ENCODE measurements at regions not wholly inside any gene's neighbourhood (a gene's known extent, or its start where the extent isn't known, plus 50 kb on each side); places are given as distances from the start of the nearest gene placed in this dataset.
"Not testable (repeated sequence)": the region's sequence is repeated elsewhere in the genome, so short reads cannot be mapped to it uniquely, and the experiment has no call there.

GRCh38 chr14:43043850-43044249 is 1437.2 kb downstream of the LRFN5 start:
- no peak overlapping the region for H3K27ac ChIP-seq
- no peak overlapping the region for H3K4me3 ChIP-seq

- no peak overlapping the region for H3K27ac ChIP-seq
- no peak overlapping the region for H3K4me3 ChIP-seq
Measured at GRCh38 chr14:43042408-43042807, 1435.7 kb downstream of the LRFN5 start.

DNA sequence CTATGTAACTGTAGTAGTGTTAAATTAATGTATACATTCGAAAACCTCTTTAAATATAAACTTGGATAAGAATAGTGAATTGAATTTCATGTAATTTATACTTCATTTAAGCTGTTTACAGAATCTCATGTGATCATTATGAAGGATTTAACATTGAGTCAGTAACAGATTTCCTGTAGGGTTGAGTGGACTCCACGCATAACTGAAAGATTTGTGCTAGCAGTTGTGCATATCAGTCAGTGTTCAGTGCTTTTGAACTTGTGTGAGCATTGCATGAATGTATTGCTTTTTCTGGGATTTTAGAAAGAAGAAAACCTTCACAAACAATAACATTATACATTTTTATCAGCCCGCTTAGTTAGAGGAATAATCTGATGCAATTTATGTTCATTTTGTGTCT is 1435.3 kb downstream of the LRFN5 start:
- Histone ChIP-seq H3K27ac (no peak overlapping the region), H3K4me3 (no peak overlapping the region)

DNA sequence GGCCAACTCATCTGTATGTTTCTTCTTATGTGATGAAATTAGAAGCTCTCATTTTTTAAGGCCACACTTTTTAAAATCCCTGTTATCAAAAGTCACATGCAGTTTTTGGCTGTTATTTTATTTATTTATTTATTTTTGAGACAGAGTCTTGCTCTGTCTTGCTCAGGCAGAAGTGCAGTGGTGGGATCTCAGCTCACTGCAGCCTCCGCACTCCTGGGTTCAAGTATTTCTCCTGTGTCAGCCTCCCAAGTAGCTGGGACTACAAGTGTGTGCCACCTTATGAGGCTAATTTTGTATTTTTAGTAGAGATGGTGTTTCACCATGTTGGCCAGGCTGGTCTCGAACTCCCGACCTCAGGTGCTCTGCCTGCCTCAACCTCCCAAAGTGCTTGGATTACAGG is 1434.5 kb downstream of the LRFN5 start:
- no peak overlapping the region for H3K27ac ChIP-seq
- no peak overlapping the region for H3K4me3 ChIP-seq

- no peak overlapping the region for H3K4me3 ChIP-seq
- H3K27ac ChIP-seq, result no peak overlapping the region
Measured at GRCh38 chr14:43039881-43040280, 1433.2 kb downstream of the LRFN5 start.

DNA sequence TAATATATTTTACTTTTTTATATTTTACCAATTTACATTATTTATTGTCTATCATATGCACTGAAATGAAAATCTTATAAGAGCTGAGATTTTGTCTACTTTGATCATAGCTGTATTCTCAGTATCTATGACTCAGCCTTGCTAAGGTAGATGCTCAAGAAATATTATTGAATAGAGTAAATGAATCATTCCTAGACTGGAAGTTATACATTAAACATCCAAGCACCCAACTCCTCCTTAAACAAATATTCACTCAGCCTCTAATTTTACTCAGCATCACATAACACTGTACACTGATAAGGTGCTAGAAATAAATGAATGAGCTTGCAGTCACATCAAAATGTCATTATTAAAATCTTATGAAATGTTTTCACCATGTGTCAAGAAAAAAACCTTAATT is 1424.9 kb downstream of the LRFN5 start:
- no peak overlapping the region for H3K4me3 ChIP-seq
- no peak overlapping the region for H3K27ac ChIP-seq

- no peak overlapping the region for H3K27ac ChIP-seq
- H3K4me3 ChIP-seq, result no peak overlapping the region
Measured at GRCh38 chr14:43022094-43022800, 1415.6 kb downstream of the LRFN5 start.

GRCh38 chr14:43019826-43020225 is 1413.2 kb downstream of the LRFN5 start:
- no peak overlapping the region for H3K27ac ChIP-seq
- H3K4me3 ChIP-seq, result no peak overlapping the region

- no peak overlapping the region for H3K4me3 ChIP-seq
- H3K27ac ChIP-seq, result no peak overlapping the region
Measured at GRCh38 chr14:43014338-43014737, 1407.7 kb downstream of the LRFN5 start.

DNA sequence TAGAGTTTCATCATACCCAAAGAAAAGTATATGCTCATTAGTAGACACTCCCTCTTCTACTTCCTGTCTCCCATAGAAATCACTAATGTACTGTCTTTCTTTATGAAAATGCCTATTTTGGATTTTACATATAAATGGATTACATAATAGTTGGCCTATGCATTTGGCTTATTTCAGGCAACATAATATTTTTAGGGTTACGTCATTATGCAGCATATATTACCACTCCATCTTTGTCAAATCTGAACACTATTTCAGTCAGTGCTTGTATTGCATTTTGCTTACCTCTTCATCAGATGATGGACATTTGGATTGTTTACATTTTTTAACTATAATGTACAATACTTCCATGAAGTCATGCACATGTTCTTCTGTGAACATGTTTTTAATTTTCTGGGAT is 1406.1 kb downstream of the LRFN5 start:
- Histone ChIP-seq H3K27ac (no peak overlapping the region), H3K4me3 (no peak overlapping the region)

- Histone ChIP-seq H3K4me3 (no peak overlapping the region), H3K27ac (no peak overlapping the region)
Measured at GRCh38 chr14:43005807-43006206, 1399.1 kb downstream of the LRFN5 start.

DNA sequence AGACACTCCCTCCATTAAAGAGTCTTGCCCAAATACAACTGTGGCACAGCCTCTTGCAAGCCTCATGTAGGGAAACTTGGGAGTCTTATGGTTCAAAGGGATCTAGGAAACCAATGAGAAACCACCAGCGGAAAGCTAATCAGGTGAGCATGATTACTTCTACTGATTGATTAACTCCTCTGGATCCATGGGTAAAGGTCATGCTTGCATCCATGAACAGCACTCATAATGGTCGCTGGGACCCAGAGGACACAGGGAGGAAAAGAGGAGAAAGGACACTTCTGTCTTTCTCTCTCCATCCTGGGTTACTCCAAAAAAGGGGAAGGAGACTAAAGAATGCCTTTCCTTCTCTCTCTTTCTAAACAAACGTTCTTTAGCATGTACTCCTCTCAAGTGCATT is 1397.2 kb downstream of the LRFN5 start:
- Histone ChIP-seq H3K4me3 (no peak overlapping the region), H3K27ac (no peak overlapping the region)

DNA sequence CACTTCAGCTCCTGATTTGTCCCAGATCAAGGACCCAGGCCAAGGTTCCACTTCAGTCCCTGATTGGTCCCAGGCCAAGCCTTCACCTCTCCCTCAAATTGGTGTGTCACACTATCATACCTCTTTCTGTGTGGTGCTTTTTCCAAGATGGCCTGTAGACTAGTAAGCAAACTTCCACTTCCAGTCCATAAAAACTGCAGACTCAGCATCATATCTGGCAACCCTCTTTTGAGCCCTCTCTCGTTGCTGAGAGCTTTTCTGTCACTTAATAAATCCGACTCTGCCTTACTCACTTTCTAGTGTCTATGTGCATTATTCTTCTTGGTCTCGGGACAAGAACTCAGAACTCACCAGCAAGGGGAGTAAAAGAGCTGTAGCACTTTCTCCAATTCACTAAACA is 1395.1 kb downstream of the LRFN5 start:
- no peak overlapping the region for H3K27ac ChIP-seq
- no peak overlapping the region for H3K4me3 ChIP-seq

DNA sequence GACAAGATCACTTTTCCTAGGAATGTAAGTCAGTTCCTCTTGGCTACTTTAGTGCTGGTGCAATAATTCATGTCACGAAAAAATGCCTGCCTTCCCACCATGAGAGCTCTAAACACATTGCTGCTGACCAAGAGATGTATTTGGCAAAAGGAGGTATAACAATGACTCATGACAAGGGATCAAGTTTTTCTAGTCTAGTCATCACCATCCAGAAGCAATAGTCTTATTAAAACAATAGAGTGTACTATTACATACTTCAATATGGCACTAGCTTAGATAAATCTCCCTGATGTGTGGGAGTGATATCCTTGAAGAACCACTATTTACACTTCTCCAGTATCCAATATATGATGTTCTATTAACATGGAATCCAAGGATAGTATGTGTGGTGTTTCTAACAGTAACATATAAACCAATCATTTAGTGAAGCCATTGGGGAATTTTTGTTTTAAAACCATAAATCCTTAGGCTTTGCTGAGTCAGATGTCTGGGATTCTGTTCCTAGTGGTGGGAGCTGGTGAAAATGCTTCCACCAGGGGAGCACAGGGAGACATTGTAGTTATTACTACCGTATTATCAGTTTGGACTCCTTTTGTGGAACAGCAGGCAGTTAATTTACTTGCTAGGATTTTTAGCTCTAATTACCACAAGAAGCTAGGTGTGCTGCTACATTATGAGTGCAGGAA is 1387.5 kb downstream of the LRFN5 start:
- no peak overlapping the region for H3K4me3 ChIP-seq
- H3K27ac ChIP-seq, result no peak overlapping the region

- no peak overlapping the region for H3K4me3 ChIP-seq
- no peak overlapping the region for H3K27ac ChIP-seq
Measured at GRCh38 chr14:42992930-42993329, 1386.3 kb downstream of the LRFN5 start.

- Histone ChIP-seq H3K4me3 (no peak overlapping the region), H3K27ac (no peak overlapping the region)
Measured at GRCh38 chr14:42980419-42980818, 1373.7 kb downstream of the LRFN5 start.

DNA sequence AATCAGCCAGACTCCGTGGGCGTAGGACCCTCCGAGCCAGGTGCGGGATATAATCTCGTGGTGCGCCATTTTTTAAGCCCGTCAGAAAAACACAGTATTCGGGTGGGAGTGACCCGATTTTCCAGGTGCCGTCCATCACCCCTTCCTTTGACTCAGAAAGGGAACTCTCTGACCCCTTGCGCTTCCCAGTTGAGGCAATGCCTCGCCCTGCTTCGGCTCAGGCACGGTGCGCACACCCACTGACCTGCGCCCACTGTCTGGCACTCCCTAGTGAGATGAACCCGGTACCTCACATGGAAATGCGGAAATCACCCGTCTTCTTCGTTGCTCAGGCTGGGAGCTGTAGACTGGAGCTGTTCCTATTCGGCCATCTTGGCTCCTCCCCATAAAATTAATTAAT is 1366.5 kb downstream of the LRFN5 start:
- not testable (repeated sequence) for H3K27ac ChIP-seq, H3K4me3 ChIP-seq

DNA sequence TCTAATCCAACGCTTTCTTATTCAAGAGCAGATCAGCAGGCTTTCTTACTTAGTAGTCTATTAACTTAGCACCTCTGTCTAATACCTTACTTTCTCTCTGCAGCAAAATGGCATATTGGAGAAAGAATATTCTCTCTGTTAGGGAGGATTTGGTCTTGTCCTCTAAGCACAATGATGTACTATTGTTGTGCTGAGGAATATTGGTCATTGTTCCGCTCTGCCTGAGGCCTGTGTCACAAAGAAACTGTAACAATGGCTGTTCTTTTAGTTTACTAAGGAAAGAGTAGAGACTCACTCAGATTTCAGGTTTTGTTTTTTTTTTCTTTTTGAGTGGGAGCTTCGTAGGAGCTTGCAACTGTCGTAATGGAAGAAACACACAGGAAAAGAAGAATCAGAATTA is 1358.8 kb downstream of the LRFN5 start:
- H3K4me3 ChIP-seq, result no peak overlapping the region
- no peak overlapping the region for H3K27ac ChIP-seq

DNA sequence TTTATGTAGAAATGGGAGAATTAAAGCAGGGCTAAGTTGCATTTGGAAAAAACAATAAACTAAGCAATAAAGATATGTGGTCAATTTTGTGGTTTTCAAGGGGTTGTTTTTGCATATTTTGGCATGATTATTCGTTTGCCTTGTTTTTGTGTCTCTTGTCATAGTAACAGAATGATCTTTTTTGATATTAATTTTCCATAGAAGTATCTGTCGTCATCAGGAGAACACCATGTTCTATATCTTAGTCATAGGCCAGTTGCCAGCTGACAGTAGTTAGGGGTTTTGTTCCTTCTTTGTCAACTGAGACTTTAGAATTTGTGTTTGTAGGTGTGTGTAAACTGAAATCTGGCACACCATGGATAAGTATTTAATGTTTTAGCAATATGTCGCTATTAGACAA is 1354.8 kb downstream of the LRFN5 start:
- Histone ChIP-seq H3K4me3 (no peak overlapping the region), H3K27ac (no peak overlapping the region)

DNA sequence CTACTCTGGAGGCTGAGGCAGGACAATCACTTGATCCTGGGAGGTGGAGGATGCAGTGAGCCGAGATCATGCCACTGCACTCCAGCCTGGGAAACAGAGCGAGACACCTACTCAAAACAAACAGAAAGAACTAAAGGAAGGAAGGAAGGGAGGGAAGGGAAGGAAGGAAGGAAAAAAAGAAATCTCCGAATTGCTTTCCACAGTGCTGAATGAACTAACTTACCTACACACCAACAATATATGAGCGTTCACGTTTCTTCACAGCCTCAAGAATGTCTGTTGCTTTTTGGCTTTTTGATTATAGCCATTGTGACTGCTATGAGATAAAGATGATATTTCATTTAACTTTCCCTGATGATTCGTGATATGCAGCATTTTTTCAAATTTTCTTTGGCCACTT is 1343.7 kb downstream of the LRFN5 start:
- Histone ChIP-seq H3K27ac (no peak overlapping the region), H3K4me3 (no peak overlapping the region)

DNA sequence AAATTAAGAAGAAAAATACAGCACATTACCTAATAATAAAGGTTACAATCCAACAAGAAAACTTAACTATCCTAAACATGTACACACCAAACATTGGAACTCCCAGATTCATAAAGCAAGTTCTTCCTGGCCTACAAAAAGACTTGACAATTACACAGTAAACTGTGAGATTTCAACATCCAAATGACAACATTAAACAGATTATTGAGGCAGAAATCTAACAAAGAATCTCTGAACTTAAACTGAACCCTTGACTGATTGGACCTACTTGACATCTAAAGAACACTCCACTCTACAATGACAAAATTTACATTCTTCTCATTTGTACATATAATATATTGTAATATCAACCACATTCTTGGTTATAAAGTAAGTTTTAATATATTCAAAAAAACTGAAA is 1341.3 kb downstream of the LRFN5 start:
- Histone ChIP-seq H3K4me3 (no peak overlapping the region), H3K27ac (no peak overlapping the region)

- no peak overlapping the region for H3K4me3 ChIP-seq
- H3K27ac ChIP-seq, result no peak overlapping the region
Measured at GRCh38 chr14:42944284-42944683, 1337.6 kb downstream of the LRFN5 start.
